GM23338 (cell line): ENCODE measurements at regions not wholly inside any gene's neighbourhood (a gene's known extent, or its start where the extent isn't known, plus 50 kb on each side); places are given as distances from the start of the nearest gene placed in this dataset.
A peak's percentile ranks its signal among the peaks of the same experiment; 100 is the strongest.

Experiments
- ATAC-seq: fragments of 200-7000 bp; cut with Tn5 transposase; 3 replicates; pipeline ENCODE4 v1.9.1; 2020
- DNase-seq: peaks from one replicate; pipeline ENCODE4 v3.0.0-alpha.2; 2015; ENCODE audit warnings: low spot score
- H2AFZ ChIP-seq: fragments of 200-600 bp; sonication (generic); 2 replicates; pipeline ENCODE4 v1.8.0; 2016; ENCODE audit warnings: antibody characterized with exemption, mild to moderate bottlenecking, moderate library complexity
- H3F3A ChIP-seq: fragments of 200-600 bp; sonication (generic); replicated peaks from 2 replicates; pipeline ENCODE4 v1.8.0; 2017; ENCODE audit warnings: antibody characterized with exemption, mixed run types, low read depth
- H3K27ac ChIP-seq: fragments of 200-600 bp; sonication (generic); 2 replicates; pipeline ENCODE4 v1.6.1; 2016; ENCODE audit warnings: low read depth
- H3K27me3 ChIP-seq: fragments of 200-600 bp; sonication (generic); 2 replicates; pipeline ENCODE4 v1.8.0; 2016; ENCODE audit warnings: mild to moderate bottlenecking, mixed run types, moderate library complexity; ENCODE audit not compliant: insufficient read depth
- H3K36me3 ChIP-seq: fragments of 200-600 bp; sonication (generic); 2 replicates; pipeline ENCODE4 v1.8.0; 2016; ENCODE audit warnings: mild to moderate bottlenecking; ENCODE audit not compliant: insufficient read depth
- H3K4me1 ChIP-seq: fragments of 200-600 bp; sonication (generic); 2 replicates; pipeline ENCODE4 v1.8.0; 2016; ENCODE audit warnings: mild to moderate bottlenecking, moderate library complexity; ENCODE audit not compliant: insufficient read depth
- H3K4me2 ChIP-seq: fragments of 200-600 bp; sonication (generic); 2 replicates; pipeline ENCODE4 v1.7.1; 2017; ENCODE audit warnings: mixed run types
- H3K4me3 ChIP-seq: fragments of 200-600 bp; sonication (generic); 2 replicates; pipeline ENCODE4 v1.6.1; 2016; ENCODE audit warnings: mixed run types
- H3K79me2 ChIP-seq: fragments of 200-600 bp; sonication (generic); replicated peaks from 2 replicates; pipeline ENCODE4 v1.8.0; 2017; ENCODE audit warnings: mild to moderate bottlenecking; ENCODE audit not compliant: insufficient read depth
- H3K9me2 ChIP-seq: fragments of 200-600 bp; sonication (generic); 2 replicates; pipeline ENCODE4 v1.8.0; 2017; ENCODE audit not compliant: insufficient read depth
- H4K20me1 ChIP-seq: fragments of 200-600 bp; sonication (generic); replicated peaks from 2 replicates; pipeline ENCODE4 v1.8.0; 2017; ENCODE audit warnings: mild to moderate bottlenecking; ENCODE audit not compliant: insufficient read depth
- H3K27ac Mint-ChIP-seq: 2 replicates; pipeline ENCODE4 v1.8.0; 2020; ENCODE audit warnings: inconsistent platforms, mild to moderate bottlenecking, moderate library complexity, mixed read lengths
- H3K27me3 Mint-ChIP-seq: 3 replicates; pipeline ENCODE4 v1.8.0; 2022; ENCODE audit warnings: low read depth, mild to moderate bottlenecking, moderate library complexity, mixed read lengths, inconsistent platforms; ENCODE audit not compliant: insufficient read depth, poor library complexity
- H3K36me3 Mint-ChIP-seq: 3 replicates; pipeline ENCODE4 v1.8.0; 2021; ENCODE audit warnings: low read depth, mild to moderate bottlenecking, inconsistent platforms, moderate library complexity, mixed read lengths
- H3K4me1 Mint-ChIP-seq: 3 replicates; pipeline ENCODE4 v1.8.0; 2020; ENCODE audit warnings: mild to moderate bottlenecking, inconsistent platforms, mixed read lengths
- H3K4me3 Mint-ChIP-seq: 3 replicates; pipeline ENCODE4 v1.8.0; 2021; ENCODE audit warnings: moderate library complexity, mild to moderate bottlenecking, inconsistent platforms, mixed read lengths
- H3K9me3 Mint-ChIP-seq: 3 replicates; pipeline ENCODE4 v1.8.0; 2020; ENCODE audit warnings: moderate library complexity, mild to moderate bottlenecking, inconsistent platforms, mixed read lengths
- CREB1 ChIP-seq: fragments of 250-450 bp; sonication (Bioruptor Pico); IDR thresholded peaks from 2 replicates; pipeline ENCODE4 v1.5.0; 2020; ENCODE audit warnings: low read depth, mild to moderate bottlenecking, moderate library complexity
- EZH2 ChIP-seq: fragments of 200-600 bp; sonication (generic); IDR thresholded peaks from one replicate; pipeline ENCODE4 v1.8.0; 2017; ENCODE audit warnings: antibody characterized with exemption, mild to moderate bottlenecking, low read depth; ENCODE audit not compliant: unreplicated experiment
- EZH2phosphoT487 ChIP-seq: fragments of 200-600 bp; sonication (generic); IDR thresholded peaks from one replicate; pipeline ENCODE4 v1.8.1; 2018; ENCODE audit warnings: antibody characterized with exemption; ENCODE audit not compliant: unreplicated experiment
- JUNB ChIP-seq: IDR thresholded peaks from one replicate; pipeline ENCODE4 v1.6.1; 2016; ENCODE audit warnings: antibody characterized with exemption; ENCODE audit not compliant: unreplicated experiment
- NANOG ChIP-seq: IDR thresholded peaks from 2 replicates; pipeline ENCODE4 v1.6.1; 2016; ENCODE audit warnings: antibody characterized with exemption, borderline replicate concordance
- POLR2AphosphoS5 ChIP-seq: IDR thresholded peaks from 2 replicates; pipeline ENCODE4 v1.6.1; 2016; ENCODE audit warnings: antibody characterized with exemption, low read depth
- STAT1 ChIP-seq: IDR thresholded peaks from one replicate; pipeline ENCODE4 v1.6.1; 2016; ENCODE audit warnings: antibody characterized with exemption; ENCODE audit not compliant: unreplicated experiment
- ZNF114 ChIP-seq: fragments of 250-450 bp; sonication (Bioruptor Pico); IDR thresholded peaks from 2 replicates; pipeline ENCODE4 v1.5.0; 2020; ENCODE audit warnings: mild to moderate bottlenecking, moderate library complexity
- ZNF331 ChIP-seq: fragments of 250-450 bp; sonication (Bioruptor Pico); IDR thresholded peaks from 2 replicates; pipeline ENCODE4 v1.5.0; 2020; ENCODE audit warnings: low read depth, mild to moderate bottlenecking, moderate library complexity
- TF ChIP-seq, protein P1 (sequence below): fragments of 250-450 bp; sonication (Bioruptor Pico); IDR thresholded peaks from 2 replicates; pipeline ENCODE4 v1.5.0; 2020; ENCODE audit warnings: mild to moderate bottlenecking, moderate library complexity
- TF ChIP-seq, protein P2 (sequence below): IDR thresholded peaks from 2 replicates; pipeline ENCODE4 v1.6.1; 2016; ENCODE audit warnings: antibody characterized with exemption
- TF ChIP-seq, protein P3 (sequence below), 2 experiments: fragments of 200-600 bp in 1 of 2; sonication (generic) in 1 of 2; conservative IDR thresholded peaks; 2 replicates each; pipeline versions ENCODE4 v1.5.1 to v1.6.1; 2016 to 2017; ENCODE audit warnings: antibody characterized with exemption in 2 of 2, low read depth in 2 of 2, mild to moderate bottlenecking in 2 of 2, moderate library complexity in 1 of 2
- TF ChIP-seq, protein P4 (sequence below): IDR thresholded peaks from one replicate; pipeline ENCODE4 v1.6.1; 2018; ENCODE audit warnings: antibody characterized with exemption; ENCODE audit not compliant: unreplicated experiment

DNA sequence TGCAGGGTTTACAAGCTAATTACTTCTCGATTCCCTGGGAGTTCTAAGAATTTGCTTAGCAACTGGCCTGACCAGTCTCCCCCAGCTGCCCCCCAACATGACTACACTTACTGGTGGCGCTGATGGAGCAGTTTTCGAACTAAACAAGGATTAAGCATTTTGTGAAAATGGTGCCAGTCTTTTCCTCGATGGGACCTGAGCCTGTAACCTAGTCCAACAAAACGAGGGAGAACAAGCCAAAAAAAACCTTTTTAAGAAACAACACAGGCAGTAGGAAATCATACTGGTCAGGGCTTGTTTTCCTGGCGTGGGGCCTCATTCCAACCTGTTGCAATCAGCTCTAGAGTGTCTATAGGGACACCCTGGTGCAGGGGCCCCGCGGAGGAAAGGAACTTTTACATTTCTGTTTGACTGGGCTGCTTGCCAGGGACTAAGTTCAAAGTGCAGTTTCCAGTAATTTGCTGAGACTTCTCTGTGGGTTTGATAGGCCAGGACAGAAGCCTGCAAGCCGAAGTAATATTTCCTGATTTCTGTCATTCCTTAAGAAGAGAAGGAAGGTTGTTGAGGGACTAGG lies 158.7 kb downstream of the SPRY1 start:
- TF ChIP-seq STAT1 (no peak), CREB1 (CRISPR knock-in tag) (no peak), EZH2 (no peak), POLR2AphosphoS5 (no peak), EZH2phosphoT487 (no peak), ZNF331 (CRISPR knock-in tag) (no peak), JUNB (no peak), ZNF114 (CRISPR knock-in tag) (no peak), NANOG (no peak)
- TF ChIP-seq, protein P1, sequence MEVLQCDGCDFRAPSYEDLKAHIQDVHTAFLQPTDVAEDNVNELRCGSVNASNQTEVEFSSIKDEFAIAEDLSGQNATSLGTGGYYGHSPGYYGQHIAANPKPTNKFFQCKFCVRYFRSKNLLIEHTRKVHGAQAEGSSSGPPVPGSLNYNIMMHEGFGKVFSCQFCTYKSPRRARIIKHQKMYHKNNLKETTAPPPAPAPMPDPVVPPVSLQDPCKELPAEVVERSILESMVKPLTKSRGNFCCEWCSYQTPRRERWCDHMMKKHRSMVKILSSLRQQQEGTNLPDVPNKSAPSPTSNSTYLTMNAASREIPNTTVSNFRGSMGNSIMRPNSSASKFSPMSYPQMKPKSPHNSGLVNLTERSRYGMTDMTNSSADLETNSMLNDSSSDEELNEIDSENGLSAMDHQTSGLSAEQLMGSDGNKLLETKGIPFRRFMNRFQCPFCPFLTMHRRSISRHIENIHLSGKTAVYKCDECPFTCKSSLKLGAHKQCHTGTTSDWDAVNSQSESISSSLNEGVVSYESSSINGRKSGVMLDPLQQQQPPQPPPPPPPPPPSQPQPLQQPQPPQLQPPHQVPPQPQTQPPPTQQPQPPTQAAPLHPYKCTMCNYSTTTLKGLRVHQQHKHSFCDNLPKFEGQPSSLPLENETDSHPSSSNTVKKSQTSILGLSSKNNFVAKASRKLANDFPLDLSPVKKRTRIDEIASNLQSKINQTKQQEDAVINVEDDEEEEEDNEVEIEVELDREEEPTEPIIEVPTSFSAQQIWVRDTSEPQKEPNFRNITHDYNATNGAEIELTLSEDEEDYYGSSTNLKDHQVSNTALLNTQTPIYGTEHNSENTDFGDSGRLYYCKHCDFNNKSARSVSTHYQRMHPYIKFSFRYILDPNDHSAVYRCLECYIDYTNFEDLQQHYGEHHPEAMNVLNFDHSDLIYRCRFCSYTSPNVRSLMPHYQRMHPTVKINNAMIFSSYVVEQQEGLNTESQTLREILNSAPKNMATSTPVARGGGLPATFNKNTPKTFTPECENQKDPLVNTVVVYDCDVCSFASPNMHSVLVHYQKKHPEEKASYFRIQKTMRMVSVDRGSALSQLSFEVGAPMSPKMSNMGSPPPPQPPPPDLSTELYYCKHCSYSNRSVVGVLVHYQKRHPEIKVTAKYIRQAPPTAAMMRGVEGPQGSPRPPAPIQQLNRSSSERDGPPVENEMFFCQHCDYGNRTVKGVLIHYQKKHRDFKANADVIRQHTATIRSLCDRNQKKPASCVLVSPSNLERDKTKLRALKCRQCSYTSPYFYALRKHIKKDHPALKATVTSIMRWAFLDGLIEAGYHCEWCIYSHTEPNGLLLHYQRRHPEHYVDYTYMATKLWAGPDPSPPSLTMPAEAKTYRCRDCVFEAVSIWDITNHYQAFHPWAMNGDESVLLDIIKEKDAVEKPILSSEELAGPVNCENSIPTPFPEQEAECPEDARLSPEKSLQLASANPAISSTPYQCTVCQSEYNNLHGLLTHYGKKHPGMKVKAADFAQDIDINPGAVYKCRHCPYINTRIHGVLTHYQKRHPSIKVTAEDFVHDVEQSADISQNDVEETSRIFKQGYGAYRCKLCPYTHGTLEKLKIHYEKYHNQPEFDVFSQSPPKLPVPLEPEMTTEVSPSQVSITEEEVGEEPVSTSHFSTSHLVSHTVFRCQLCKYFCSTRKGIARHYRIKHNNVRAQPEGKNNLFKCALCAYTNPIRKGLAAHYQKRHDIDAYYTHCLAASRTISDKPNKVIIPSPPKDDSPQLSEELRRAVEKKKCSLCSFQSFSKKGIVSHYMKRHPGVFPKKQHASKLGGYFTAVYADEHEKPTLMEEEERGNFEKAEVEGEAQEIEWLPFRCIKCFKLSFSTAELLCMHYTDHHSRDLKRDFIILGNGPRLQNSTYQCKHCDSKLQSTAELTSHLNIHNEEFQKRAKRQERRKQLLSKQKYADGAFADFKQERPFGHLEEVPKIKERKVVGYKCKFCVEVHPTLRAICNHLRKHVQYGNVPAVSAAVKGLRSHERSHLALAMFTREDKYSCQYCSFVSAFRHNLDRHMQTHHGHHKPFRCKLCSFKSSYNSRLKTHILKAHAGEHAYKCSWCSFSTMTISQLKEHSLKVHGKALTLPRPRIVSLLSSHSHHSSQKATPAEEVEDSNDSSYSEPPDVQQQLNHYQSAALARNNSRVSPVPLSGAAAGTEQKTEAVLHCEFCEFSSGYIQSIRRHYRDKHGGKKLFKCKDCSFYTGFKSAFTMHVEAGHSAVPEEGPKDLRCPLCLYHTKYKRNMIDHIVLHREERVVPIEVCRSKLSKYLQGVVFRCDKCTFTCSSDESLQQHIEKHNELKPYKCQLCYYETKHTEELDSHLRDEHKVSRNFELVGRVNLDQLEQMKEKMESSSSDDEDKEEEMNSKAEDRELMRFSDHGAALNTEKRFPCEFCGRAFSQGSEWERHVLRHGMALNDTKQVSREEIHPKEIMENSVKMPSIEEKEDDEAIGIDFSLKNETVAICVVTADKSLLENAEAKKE (CRISPR knock-in tag) = no peak
- TF ChIP-seq, protein P2, sequence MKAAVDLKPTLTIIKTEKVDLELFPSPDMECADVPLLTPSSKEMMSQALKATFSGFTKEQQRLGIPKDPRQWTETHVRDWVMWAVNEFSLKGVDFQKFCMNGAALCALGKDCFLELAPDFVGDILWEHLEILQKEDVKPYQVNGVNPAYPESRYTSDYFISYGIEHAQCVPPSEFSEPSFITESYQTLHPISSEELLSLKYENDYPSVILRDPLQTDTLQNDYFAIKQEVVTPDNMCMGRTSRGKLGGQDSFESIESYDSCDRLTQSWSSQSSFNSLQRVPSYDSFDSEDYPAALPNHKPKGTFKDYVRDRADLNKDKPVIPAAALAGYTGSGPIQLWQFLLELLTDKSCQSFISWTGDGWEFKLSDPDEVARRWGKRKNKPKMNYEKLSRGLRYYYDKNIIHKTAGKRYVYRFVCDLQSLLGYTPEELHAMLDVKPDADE = no peak
- TF ChIP-seq, protein P3, sequence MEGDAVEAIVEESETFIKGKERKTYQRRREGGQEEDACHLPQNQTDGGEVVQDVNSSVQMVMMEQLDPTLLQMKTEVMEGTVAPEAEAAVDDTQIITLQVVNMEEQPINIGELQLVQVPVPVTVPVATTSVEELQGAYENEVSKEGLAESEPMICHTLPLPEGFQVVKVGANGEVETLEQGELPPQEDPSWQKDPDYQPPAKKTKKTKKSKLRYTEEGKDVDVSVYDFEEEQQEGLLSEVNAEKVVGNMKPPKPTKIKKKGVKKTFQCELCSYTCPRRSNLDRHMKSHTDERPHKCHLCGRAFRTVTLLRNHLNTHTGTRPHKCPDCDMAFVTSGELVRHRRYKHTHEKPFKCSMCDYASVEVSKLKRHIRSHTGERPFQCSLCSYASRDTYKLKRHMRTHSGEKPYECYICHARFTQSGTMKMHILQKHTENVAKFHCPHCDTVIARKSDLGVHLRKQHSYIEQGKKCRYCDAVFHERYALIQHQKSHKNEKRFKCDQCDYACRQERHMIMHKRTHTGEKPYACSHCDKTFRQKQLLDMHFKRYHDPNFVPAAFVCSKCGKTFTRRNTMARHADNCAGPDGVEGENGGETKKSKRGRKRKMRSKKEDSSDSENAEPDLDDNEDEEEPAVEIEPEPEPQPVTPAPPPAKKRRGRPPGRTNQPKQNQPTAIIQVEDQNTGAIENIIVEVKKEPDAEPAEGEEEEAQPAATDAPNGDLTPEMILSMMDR (conservative IDR thresholded peaks at IDR 0.05; ENCODE audit: low read depth in 2 of 2) = no peak
- TF ChIP-seq, protein P4, sequence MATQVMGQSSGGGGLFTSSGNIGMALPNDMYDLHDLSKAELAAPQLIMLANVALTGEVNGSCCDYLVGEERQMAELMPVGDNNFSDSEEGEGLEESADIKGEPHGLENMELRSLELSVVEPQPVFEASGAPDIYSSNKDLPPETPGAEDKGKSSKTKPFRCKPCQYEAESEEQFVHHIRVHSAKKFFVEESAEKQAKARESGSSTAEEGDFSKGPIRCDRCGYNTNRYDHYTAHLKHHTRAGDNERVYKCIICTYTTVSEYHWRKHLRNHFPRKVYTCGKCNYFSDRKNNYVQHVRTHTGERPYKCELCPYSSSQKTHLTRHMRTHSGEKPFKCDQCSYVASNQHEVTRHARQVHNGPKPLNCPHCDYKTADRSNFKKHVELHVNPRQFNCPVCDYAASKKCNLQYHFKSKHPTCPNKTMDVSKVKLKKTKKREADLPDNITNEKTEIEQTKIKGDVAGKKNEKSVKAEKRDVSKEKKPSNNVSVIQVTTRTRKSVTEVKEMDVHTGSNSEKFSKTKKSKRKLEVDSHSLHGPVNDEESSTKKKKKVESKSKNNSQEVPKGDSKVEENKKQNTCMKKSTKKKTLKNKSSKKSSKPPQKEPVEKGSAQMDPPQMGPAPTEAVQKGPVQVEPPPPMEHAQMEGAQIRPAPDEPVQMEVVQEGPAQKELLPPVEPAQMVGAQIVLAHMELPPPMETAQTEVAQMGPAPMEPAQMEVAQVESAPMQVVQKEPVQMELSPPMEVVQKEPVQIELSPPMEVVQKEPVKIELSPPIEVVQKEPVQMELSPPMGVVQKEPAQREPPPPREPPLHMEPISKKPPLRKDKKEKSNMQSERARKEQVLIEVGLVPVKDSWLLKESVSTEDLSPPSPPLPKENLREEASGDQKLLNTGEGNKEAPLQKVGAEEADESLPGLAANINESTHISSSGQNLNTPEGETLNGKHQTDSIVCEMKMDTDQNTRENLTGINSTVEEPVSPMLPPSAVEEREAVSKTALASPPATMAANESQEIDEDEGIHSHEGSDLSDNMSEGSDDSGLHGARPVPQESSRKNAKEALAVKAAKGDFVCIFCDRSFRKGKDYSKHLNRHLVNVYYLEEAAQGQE = no peak

More for the DNA sequence above, 158.7 kb downstream of the SPRY1 start:
- no peaks in the 10 kb centered on the region for H4K20me1 ChIP-seq
- DNase-seq (no peak), ATAC-seq (peak; percentile 60)
- H3K4me3 ChIP-seq = no peak overlapping the region
- no peaks in the 10 kb centered on the region for H3K36me3 Mint-ChIP-seq
- H3K4me3 Mint-ChIP-seq = no peak overlapping the region
- H3K36me3 ChIP-seq = no peaks in the 10 kb centered on the region
- H3K27ac Mint-ChIP-seq = peak overlapping the region; percentile 82
- H3K27me3 Mint-ChIP-seq = peaks cover 7% of the 10 kb centered on the region
- H3F3A ChIP-seq = no peaks in the 10 kb centered on the region
- peak overlapping the region; percentile 82 for H2AFZ ChIP-seq
- no peaks in the 10 kb centered on the region for H3K27me3 ChIP-seq
- H3K9me2 ChIP-seq = no peaks in the 10 kb centered on the region
- H3K4me2 ChIP-seq = peak overlapping the region; percentile 15
- H3K9me3 Mint-ChIP-seq = peaks cover 3% of the 10 kb centered on the region; the same call in 1 of the 3 replicates
- no peak overlapping the region for H3K27ac ChIP-seq
- peaks cover 54% of the 10 kb centered on the region for H3K4me1 Mint-ChIP-seq
- no peaks in the 10 kb centered on the region for H3K79me2 ChIP-seq
- H3K4me1 ChIP-seq = peaks cover 59% of the 10 kb centered on the region
